K562 (cell line): ENCODE measurements at regions not wholly inside any gene's neighbourhood (a gene's known extent, or its start where the extent isn't known, plus 50 kb on each side); places are given as distances from the start of the nearest gene placed in this dataset.

ENCODE experiments used
- ATAC-seq: fragments of 200-7000 bp; cut with Tn5 transposase; 3 replicates; pipeline ENCODE4 v1.9.1; 2020; ENCODE audit warnings: moderate library complexity
- BruUV-seq: library from RNA; stranded (reverse); fragments of 400-500 nt; replicated peaks from 2 replicates; lab custom pipeline; 2021; lab: Mats Ljungman, UMichigan
- CTCF ChIA-PET: fragments of 300-600 bp; formaldehyde crosslinking; extraction: SDS; loops from one replicate; lab custom pipeline; 2021; ENCODE audit warnings: low intra/inter-chr PET ratio; lab: Yijun Ruan, JAX
- POLR2A ChIA-PET: fragments of 300-600, 350-650 bp; sonication (Branson Sonifier 250); formaldehyde crosslinking; extraction: SDS; loops from one replicate; lab custom pipeline; 2021; ENCODE audit warnings: antibody characterized with exemption, inconsistent platforms; lab: Yijun Ruan, JAX
- DNase-seq, 4 experiments: peaks; one replicate each; pipeline versions ENCODE4 v3.0.0 to v3.0.0-alpha.2; 2011 to 2018; ENCODE audit warnings: low spot score in 3 of 4, mixed read lengths in 3 of 4; ENCODE audit errors: extremely low read depth in 1 of 4
- FAIRE-seq: peaks from 2 replicates; lab custom pipeline; 2011; peaks lifted over from hg19 to GRCh38; lab: Jason Lieb, UNC
- H2AFZ ChIP-seq: 2 replicates; pipeline ENCODE4 v1.6.0; 2011; ENCODE audit warnings: low read depth, low read length, control low read depth, inconsistent platforms
- H3K27ac ChIP-seq: fragments of 200-600 bp; 3 replicates; pipeline ENCODE4 v1.8.0; 2011; ENCODE audit warnings: low read depth, mild to moderate bottlenecking, control low read depth, inconsistent platforms, low read length, moderate library complexity, mixed read lengths; ENCODE audit errors: extremely low read depth
- H3K27me3 ChIP-seq, 2 experiments: fragments of 300-600 bp in 1 of 2; 2 replicates in 1 of 2; 3 replicates in 1 of 2; pipeline versions ENCODE4 v1.6.0 to v1.8.0; 2011; ENCODE audit warnings: inconsistent platforms in 2 of 2, low read length in 2 of 2, mild to moderate bottlenecking in 1 of 2, mixed read lengths in 1 of 2, moderate library complexity in 1 of 2; ENCODE audit not compliant: control insufficient read depth in 2 of 2, insufficient read depth in 2 of 2
- H3K36me3 ChIP-seq: fragments of 300-600 bp; 3 replicates; pipeline ENCODE4 v1.8.0; 2011; ENCODE audit warnings: mild to moderate bottlenecking, low read length, inconsistent platforms; ENCODE audit not compliant: control insufficient read depth, insufficient read depth
- H3K4me1 ChIP-seq, 2 experiments: fragments of 200-600 bp in 1 of 2; replicated peaks in 1 of 2; 2 replicates in 1 of 2; 3 replicates in 1 of 2; pipeline versions ENCODE4 v1.5.1 to v1.8.0; 2011; ENCODE audit warnings: inconsistent platforms in 2 of 2, low read length in 2 of 2, mild to moderate bottlenecking in 1 of 2, mixed read lengths in 1 of 2, moderate library complexity in 1 of 2; ENCODE audit not compliant: control insufficient read depth in 2 of 2, insufficient read depth in 2 of 2
- H3K4me2 ChIP-seq: 2 replicates; pipeline ENCODE4 v1.6.1; 2011; ENCODE audit warnings: low read length, control low read depth, inconsistent platforms, mixed read lengths; ENCODE audit not compliant: insufficient read depth
- H3K4me3 ChIP-seq: fragments of 200-600 bp; sonication (generic), shearing (Covaris generic); 2 replicates; pipeline ENCODE4 v1.5.1; 2016; ENCODE audit warnings: control low read depth, inconsistent platforms
- H3K79me2 ChIP-seq: fragments of 200-600 bp; 3 replicates; pipeline ENCODE4 v1.8.0; 2011; ENCODE audit warnings: low read length, inconsistent platforms; ENCODE audit not compliant: control insufficient read depth, insufficient read depth
- H3K9ac ChIP-seq, 2 experiments: 2 replicates each; pipeline versions ENCODE4 v1.6.0 to v1.6.1; 2011; ENCODE audit warnings: low read depth in 2 of 2, low read length in 2 of 2, control low read depth in 1 of 2, inconsistent platforms in 1 of 2, mild to moderate bottlenecking in 1 of 2, mixed read lengths in 1 of 2; ENCODE audit not compliant: insufficient read depth in 1 of 2
- H3K9me1 ChIP-seq: one replicate; pipeline ENCODE4 v1.6.0; 2011; ENCODE audit warnings: inconsistent platforms, mild to moderate bottlenecking, low read length, moderate library complexity; ENCODE audit not compliant: control insufficient read depth, insufficient read depth
- H3K9me3 ChIP-seq: replicated peaks from 2 replicates; pipeline ENCODE4 v1.5.1; 2011; ENCODE audit warnings: low read depth, low read length, inconsistent platforms; ENCODE audit not compliant: control insufficient read depth, insufficient read depth
- H4K20me1 ChIP-seq: replicated peaks from 2 replicates; pipeline ENCODE4 v1.6.1; 2011; ENCODE audit warnings: low read length, inconsistent platforms, mixed read lengths; ENCODE audit not compliant: control insufficient read depth, insufficient read depth
- CSDE1 ChIP-seq, 2 experiments: fragments of 450-650 bp; IDR thresholded peaks; 2 replicates each; pipeline ENCODE4 v1.6.1; 2016; ENCODE audit warnings: mild to moderate bottlenecking in 1 of 2
- CTCFL ChIP-seq: IDR thresholded peaks from 2 replicates; pipeline ENCODE4 v1.6.1; 2011; ENCODE audit warnings: borderline replicate concordance, low read depth, mild to moderate bottlenecking, moderate library complexity, low read length; ENCODE audit not compliant: insufficient read depth, poor library complexity, severe bottlenecking
- E2F3 ChIP-seq: fragments of 250-450 bp; sonication (Bioruptor Pico); IDR thresholded peaks from 2 replicates; pipeline ENCODE4 v1.4.0; 2020; ENCODE audit warnings: mild to moderate bottlenecking
- EHMT2 ChIP-seq: fragments of 450-650 bp; IDR thresholded peaks from 2 replicates; pipeline ENCODE4 v1.6.1; 2018; ENCODE audit warnings: antibody characterized with exemption
- HDAC2 ChIP-seq: fragments of 450-650 bp; IDR thresholded peaks from 2 replicates; pipeline ENCODE4 v1.6.1; 2016; ENCODE audit warnings: mild to moderate bottlenecking
- JUND ChIP-seq, 2 experiments: IDR thresholded peaks; 2 replicates in 1 of 2; 3 replicates in 1 of 2; pipeline ENCODE4 v1.6.1; 2011; ENCODE audit warnings: borderline replicate concordance in 2 of 2, low read depth in 2 of 2, low read length in 2 of 2, improper control_type of control experiment in 1 of 2, missing biosample characterization in 1 of 2, missing genetic modification characterization in 1 of 2, missing genetic modification reagents in 1 of 2
- NFE2 ChIP-seq: IDR thresholded peaks from 2 replicates; pipeline ENCODE4 v1.6.1; 2014; ENCODE audit warnings: antibody characterized with exemption, low read depth
- NONO ChIP-seq, 2 experiments: fragments of 200-400 bp in 1 of 2; fragments of 450-650 bp in 1 of 2; formaldehyde crosslinking in 1 of 2; IDR thresholded peaks; 2 replicates each; pipeline ENCODE4 v1.6.1; 2017; ENCODE audit warnings: low read depth in 2 of 2, mild to moderate bottlenecking in 2 of 2, moderate library complexity in 2 of 2, low read length in 1 of 2
- NR0B1 ChIP-seq: fragments of 450-650 bp; IDR thresholded peaks from one replicate; pipeline ENCODE4 v1.6.1; 2018; ENCODE audit warnings: mild to moderate bottlenecking, moderate library complexity; ENCODE audit not compliant: partially characterized antibody
- POLR3A ChIP-seq: IDR thresholded peaks from 2 replicates; pipeline ENCODE4 v1.6.1; 2011; ENCODE audit warnings: borderline replicate concordance, mild to moderate bottlenecking, moderate library complexity; ENCODE audit not compliant: insufficient read length, insufficient read depth; ENCODE audit errors: extremely low read depth
- SFPQ ChIP-seq: fragments of 200-400 bp; formaldehyde crosslinking; IDR thresholded peaks from 2 replicates; pipeline ENCODE4 v1.6.1; 2017; ENCODE audit warnings: mild to moderate bottlenecking, low read depth, low read length, moderate library complexity
- ZNF3 ChIP-seq: fragments of 250-450 bp; sonication (Bioruptor Pico); IDR thresholded peaks from 2 replicates; pipeline ENCODE4 v1.5.0; 2021; ENCODE audit warnings: mild to moderate bottlenecking, moderate library complexity
- in situ Hi-C: fragments of 300-500 bp; cut with MboI; formaldehyde crosslinking; loops from 4 replicates; pipeline ENCODE4 v1.15.0; 2018; ENCODE audit warnings: inconsistent platforms, mixed read lengths
- intact Hi-C: fragments of 100-400 bp; cut with micrococcal nuclease; formaldehyde crosslinking; loops from 2 replicates; pipeline ENCODE4 v1.14.2; 2022

- FAIRE-seq (no peak), DNase-seq (no peak), ATAC-seq (no peak)
- ChIA-PET CTCF (no interaction called here), POLR2A (no interaction called here)
- intact Hi-C loops (no loop called here), in situ Hi-C loops (no loop called here)
- no peaks in the 10 kb centered on the region for H3K36me3 ChIP-seq
- H3K4me2 ChIP-seq, result no peak overlapping the region
- no peaks in the 10 kb centered on the region for H3K4me1 ChIP-seq
- H3K27ac ChIP-seq, result no peak overlapping the region
- H4K20me1 ChIP-seq, result no peaks in the 10 kb centered on the region
- no peak overlapping the region for H2AFZ ChIP-seq
- BruUV-seq, result no TSS peak
- H3K27me3 ChIP-seq, result no peaks in the 10 kb centered on the region
- H3K4me3 ChIP-seq, result no peak overlapping the region
- H3K9ac ChIP-seq, result no peak overlapping the region
- no peaks in the 10 kb centered on the region; the same call in 1 of the 2 replicates for H3K9me3 ChIP-seq
- no peaks in the 10 kb centered on the region for H3K9me1 ChIP-seq
- no peaks in the 10 kb centered on the region for H3K79me2 ChIP-seq
- no peak for TF ChIP-seq EHMT2
- TF ChIP-seq JUND (IDR thresholded peaks at IDR 0.05; ENCODE audit: borderline replicate concordance, low read depth, low read length), result no peak
- TF ChIP-seq JUND (tag; IDR thresholded peaks at IDR 0.05; ENCODE audit: borderline replicate concordance, low read depth, low read length), result no peak
- no peak for TF ChIP-seq NFE2
- TF ChIP-seq NONO (IDR thresholded peaks at IDR 0.05; ENCODE audit: low read depth in 2 of 2, low read length in 1 of 2), result no peak
- no peak for TF ChIP-seq CSDE1 (IDR thresholded peaks at IDR 0.05)
- TF ChIP-seq E2F3 (CRISPR knock-in tag), result no peak
- TF ChIP-seq POLR3A, result no peak
- TF ChIP-seq ZNF3, result no peak
- no peak for TF ChIP-seq NR0B1
- TF ChIP-seq CTCFL, result no peak
- TF ChIP-seq SFPQ, result no peak
- TF ChIP-seq HDAC2, result no peak
These were observed 402.8 kb upstream of the PCDH15 start for GRCh38 chr10:55203874-55204273.
